ENCODE measurements at regions not wholly inside any gene's neighbourhood (a gene's known extent, or its start where the extent isn't known, plus 50 kb on each side); places are given as distances from the start of the nearest gene placed in this dataset.

GRCh38 chr10:78176320-78177317 lies 143.0 kb downstream of the RPS24 start:
- peaks cover 8% of the 10 kb centered on the region for H3K4me1 ChIP-seq (ENCODE audit: control insufficient read depth, insufficient read depth, low read length)
- no peaks in the 10 kb centered on the region for H3K36me3 ChIP-seq (ENCODE audit: control insufficient read depth, insufficient read depth, low read length, severe bottlenecking)
- no peaks in the 10 kb centered on the region for H3K9me3 ChIP-seq (ENCODE audit: control insufficient read depth, low read length)
- no peak overlapping the region for H3K4me3 ChIP-seq (ENCODE audit: low read length)
- peaks cover 21% of the 10 kb centered on the region for H3K27me3 ChIP-seq (replicated peaks; ENCODE audit: control insufficient read depth, insufficient read depth, low read length)
- no peak overlapping the region for H3K9ac ChIP-seq (ENCODE audit: low read length)
- no peak for DNase-seq (ENCODE audit: low read depth)

- no peak for DNase-seq (ENCODE audit: low read depth)
- Histone ChIP-seq H3K4me1 (ENCODE audit: control insufficient read depth, insufficient read depth, low read length) (peaks cover 8% of the 10 kb centered on the region), H3K4me3 (ENCODE audit: low read length) (no peak overlapping the region), H3K36me3 (ENCODE audit: control insufficient read depth, insufficient read depth, low read length, severe bottlenecking) (no peaks in the 10 kb centered on the region), H3K9ac (ENCODE audit: low read length) (no peak overlapping the region), H3K9me3 (ENCODE audit: control insufficient read depth, low read length) (no peaks in the 10 kb centered on the region), H3K27me3 (replicated peaks; ENCODE audit: control insufficient read depth, insufficient read depth, low read length) (peaks cover 23% of the 10 kb centered on the region)
Measured at GRCh38 chr10:78177491-78178185, 144.0 kb downstream of the RPS24 start.

- H3K36me3 ChIP-seq (ENCODE audit: control insufficient read depth, insufficient read depth, low read length, severe bottlenecking) = no peaks in the 10 kb centered on the region
- no peak overlapping the region for H3K9ac ChIP-seq (ENCODE audit: low read length)
- H3K4me1 ChIP-seq (ENCODE audit: control insufficient read depth, insufficient read depth, low read length) = peaks cover 8% of the 10 kb centered on the region
- H3K27me3 ChIP-seq (replicated peaks; ENCODE audit: control insufficient read depth, insufficient read depth, low read length) = peaks cover 23% of the 10 kb centered on the region
- no peak overlapping the region for H3K4me3 ChIP-seq (ENCODE audit: low read length)
- no peaks in the 10 kb centered on the region for H3K9me3 ChIP-seq (ENCODE audit: control insufficient read depth, low read length)
- DNase-seq (ENCODE audit: low read depth) = no peak
Measured at GRCh38 chr10:78178397-78178796, 144.7 kb downstream of the RPS24 start.

- H3K4me1 ChIP-seq (ENCODE audit: control insufficient read depth, insufficient read depth, low read length) = peaks cover 8% of the 10 kb centered on the region
- H3K36me3 ChIP-seq (ENCODE audit: control insufficient read depth, insufficient read depth, low read length, severe bottlenecking) = no peaks in the 10 kb centered on the region
- H3K4me3 ChIP-seq (ENCODE audit: low read length) = no peak overlapping the region
- H3K27me3 ChIP-seq (replicated peaks; ENCODE audit: control insufficient read depth, insufficient read depth, low read length) = peaks cover 23% of the 10 kb centered on the region
- H3K9ac ChIP-seq (ENCODE audit: low read length) = no peak overlapping the region
- no peaks in the 10 kb centered on the region for H3K9me3 ChIP-seq (ENCODE audit: control insufficient read depth, low read length)
- DNase-seq (ENCODE audit: low read depth) = no peak
Measured at GRCh38 chr10:78178940-78179339, 145.3 kb downstream of the RPS24 start.

- peaks cover 23% of the 10 kb centered on the region for H3K27me3 ChIP-seq (replicated peaks; ENCODE audit: control insufficient read depth, insufficient read depth, low read length)
- H3K36me3 ChIP-seq (ENCODE audit: control insufficient read depth, insufficient read depth, low read length, severe bottlenecking) = no peaks in the 10 kb centered on the region
- no peak for DNase-seq (ENCODE audit: low read depth)
- no peaks in the 10 kb centered on the region for H3K9me3 ChIP-seq (ENCODE audit: control insufficient read depth, low read length)
- no peak overlapping the region for H3K9ac ChIP-seq (ENCODE audit: low read length)
- H3K4me3 ChIP-seq (ENCODE audit: low read length) = no peak overlapping the region
- H3K4me1 ChIP-seq (ENCODE audit: control insufficient read depth, insufficient read depth, low read length) = peaks cover 8% of the 10 kb centered on the region
Measured at GRCh38 chr10:78179886-78180705, 146.4 kb downstream of the RPS24 start.

GRCh38 chr10:78181381-78182055 lies 147.9 kb downstream of the RPS24 start:
- Histone ChIP-seq H3K4me3 (ENCODE audit: low read length) (no peak overlapping the region), H3K27me3 (replicated peaks; ENCODE audit: control insufficient read depth, insufficient read depth, low read length) (peaks cover 23% of the 10 kb centered on the region), H3K9ac (ENCODE audit: low read length) (no peak overlapping the region), H3K4me1 (ENCODE audit: control insufficient read depth, insufficient read depth, low read length) (no peaks in the 10 kb centered on the region), H3K9me3 (ENCODE audit: control insufficient read depth, low read length) (no peaks in the 10 kb centered on the region), H3K36me3 (ENCODE audit: control insufficient read depth, insufficient read depth, low read length, severe bottlenecking) (no peaks in the 10 kb centered on the region)
- no peak for DNase-seq (ENCODE audit: low read depth)

- H3K9ac ChIP-seq (ENCODE audit: low read length) = no peak overlapping the region
- H3K4me3 ChIP-seq (ENCODE audit: low read length) = no peak overlapping the region
- H3K9me3 ChIP-seq (ENCODE audit: control insufficient read depth, low read length) = peaks cover 4% of the 10 kb centered on the region
- H3K36me3 ChIP-seq (ENCODE audit: control insufficient read depth, insufficient read depth, low read length, severe bottlenecking) = no peaks in the 10 kb centered on the region
- H3K4me1 ChIP-seq (ENCODE audit: control insufficient read depth, insufficient read depth, low read length) = no peaks in the 10 kb centered on the region
- peaks cover 23% of the 10 kb centered on the region for H3K27me3 ChIP-seq (replicated peaks; ENCODE audit: control insufficient read depth, insufficient read depth, low read length)
- DNase-seq (ENCODE audit: low read depth) = no peak
Measured at GRCh38 chr10:78182841-78183240, 149.2 kb downstream of the RPS24 start.

GRCh38 chr10:78184851-78185692 lies 151.4 kb downstream of the RPS24 start:
- no peak overlapping the region for H3K9ac ChIP-seq (ENCODE audit: low read length)
- DNase-seq (ENCODE audit: low read depth) = no peak
- no peaks in the 10 kb centered on the region for H3K36me3 ChIP-seq (ENCODE audit: control insufficient read depth, insufficient read depth, low read length, severe bottlenecking)
- H3K4me1 ChIP-seq (ENCODE audit: control insufficient read depth, insufficient read depth, low read length) = no peaks in the 10 kb centered on the region
- no peak overlapping the region for H3K4me3 ChIP-seq (ENCODE audit: low read length)
- H3K27me3 ChIP-seq (replicated peaks; ENCODE audit: control insufficient read depth, insufficient read depth, low read length) = peaks cover 16% of the 10 kb centered on the region
- peaks cover 4% of the 10 kb centered on the region for H3K9me3 ChIP-seq (ENCODE audit: control insufficient read depth, low read length)

GRCh38 chr10:78185693-78186055 lies 152.0 kb downstream of the RPS24 start:
- Histone ChIP-seq H3K36me3 (ENCODE audit: control insufficient read depth, insufficient read depth, low read length, severe bottlenecking) (no peaks in the 10 kb centered on the region), H3K4me3 (ENCODE audit: low read length) (no peak overlapping the region), H3K27me3 (replicated peaks; ENCODE audit: control insufficient read depth, insufficient read depth, low read length) (peaks cover 10% of the 10 kb centered on the region), H3K9ac (ENCODE audit: low read length) (no peak overlapping the region), H3K4me1 (ENCODE audit: control insufficient read depth, insufficient read depth, low read length) (no peaks in the 10 kb centered on the region), H3K9me3 (ENCODE audit: control insufficient read depth, low read length) (peaks cover 4% of the 10 kb centered on the region)
- no peak for DNase-seq (ENCODE audit: low read depth)

- Histone ChIP-seq H3K27me3 (replicated peaks; ENCODE audit: control insufficient read depth, insufficient read depth, low read length) (peaks cover 3% of the 10 kb centered on the region), H3K4me1 (ENCODE audit: control insufficient read depth, insufficient read depth, low read length) (no peaks in the 10 kb centered on the region), H3K9ac (ENCODE audit: low read length) (no peak overlapping the region), H3K36me3 (ENCODE audit: control insufficient read depth, insufficient read depth, low read length, severe bottlenecking) (no peaks in the 10 kb centered on the region), H3K9me3 (ENCODE audit: control insufficient read depth, low read length) (peaks cover 4% of the 10 kb centered on the region), H3K4me3 (ENCODE audit: low read length) (no peak overlapping the region)
- no peak for DNase-seq (ENCODE audit: low read depth)
Measured at GRCh38 chr10:78186572-78186971, 152.9 kb downstream of the RPS24 start.
